OCI-LY3 (cell line): ENCODE measurements at regions not wholly inside any gene's neighbourhood (a gene's known extent, or its start where the extent isn't known, plus 50 kb on each side); places are given as distances from the start of the nearest gene placed in this dataset.

Source experiments
- EZH2phosphoT487 ChIP-seq: fragments of 200-600 bp; shearing (Covaris generic); IDR thresholded peaks from 2 replicates; pipeline ENCODE4 v1.6.1; 2018; ENCODE audit warnings: antibody characterized with exemption, mixed run types, low read depth
- TF ChIP-seq, protein P1 (sequence below): fragments of 200-600, 300-600 bp; sonication (generic); IDR thresholded peaks from 2 replicates; pipeline ENCODE4 v1.5.1; 2014; ENCODE audit warnings: antibody characterized with exemption, low read length, low read depth

DNA sequence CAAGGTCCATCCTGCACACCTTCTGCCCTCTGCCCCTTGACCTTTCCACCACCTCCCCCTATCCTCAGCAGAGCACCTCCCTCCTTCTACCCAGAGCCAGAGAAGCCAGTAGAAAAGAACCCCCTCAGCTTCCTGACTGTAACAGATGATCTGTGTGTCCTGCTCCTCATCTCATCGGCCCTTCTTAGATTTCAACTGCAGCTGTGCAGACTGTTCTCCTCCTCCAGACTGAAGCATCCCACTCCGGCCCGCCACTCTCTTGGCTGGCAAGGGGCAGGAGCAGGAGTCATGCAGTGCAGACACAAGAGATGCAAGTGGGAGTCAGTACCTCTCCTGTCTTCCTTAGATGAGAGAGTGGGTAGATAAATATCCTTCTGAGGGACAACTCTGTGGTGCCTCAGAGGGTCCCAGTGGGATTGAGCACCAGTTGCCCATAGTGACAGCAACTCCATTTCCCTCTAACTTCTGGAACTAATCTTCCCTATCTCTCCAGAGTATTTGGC is 163.5 kb upstream of the MLN start:
- TF ChIP-seq, protein P1, sequence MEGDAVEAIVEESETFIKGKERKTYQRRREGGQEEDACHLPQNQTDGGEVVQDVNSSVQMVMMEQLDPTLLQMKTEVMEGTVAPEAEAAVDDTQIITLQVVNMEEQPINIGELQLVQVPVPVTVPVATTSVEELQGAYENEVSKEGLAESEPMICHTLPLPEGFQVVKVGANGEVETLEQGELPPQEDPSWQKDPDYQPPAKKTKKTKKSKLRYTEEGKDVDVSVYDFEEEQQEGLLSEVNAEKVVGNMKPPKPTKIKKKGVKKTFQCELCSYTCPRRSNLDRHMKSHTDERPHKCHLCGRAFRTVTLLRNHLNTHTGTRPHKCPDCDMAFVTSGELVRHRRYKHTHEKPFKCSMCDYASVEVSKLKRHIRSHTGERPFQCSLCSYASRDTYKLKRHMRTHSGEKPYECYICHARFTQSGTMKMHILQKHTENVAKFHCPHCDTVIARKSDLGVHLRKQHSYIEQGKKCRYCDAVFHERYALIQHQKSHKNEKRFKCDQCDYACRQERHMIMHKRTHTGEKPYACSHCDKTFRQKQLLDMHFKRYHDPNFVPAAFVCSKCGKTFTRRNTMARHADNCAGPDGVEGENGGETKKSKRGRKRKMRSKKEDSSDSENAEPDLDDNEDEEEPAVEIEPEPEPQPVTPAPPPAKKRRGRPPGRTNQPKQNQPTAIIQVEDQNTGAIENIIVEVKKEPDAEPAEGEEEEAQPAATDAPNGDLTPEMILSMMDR = no peak
- no peak for TF ChIP-seq EZH2phosphoT487
